ENCODE measurements at regions not wholly inside any gene's neighbourhood (a gene's known extent, or its start where the extent isn't known, plus 50 kb on each side); places are given as distances from the start of the nearest gene placed in this dataset.

- intact Hi-C loops (cut with DNase I; ENCODE audit: low total_unique reads) = no loop called here
- Histone ChIP-seq H3K27me3 (no peaks in the 10 kb centered on the region), H3K4me3 (no peak overlapping the region), H3K9me3 (no peaks in the 10 kb centered on the region), H3K4me1 (peaks cover 29% of the 10 kb centered on the region), H3K27ac (no peak overlapping the region), H3K36me3 (ENCODE audit: low read depth, missing control alignments) (no peaks in the 10 kb centered on the region)
- WGBS, 2 donors = 90 to 95% methylated on average over 7 to 8 of the region's 8 CpGs
- TF ChIP-seq POLR2A (IDR thresholded peaks at IDR 0.05) (no peak), CTCF (IDR thresholded peaks at IDR 0.05) (no peak)
- DNase-seq = no peak
These were observed 53.0 kb upstream of the LGALSL start for GRCh38 chr2:64400733-64401528.

GRCh38 chr2:64401529-64401880 is 52.5 kb upstream of the LGALSL start:
- 61 to 84% methylated on average over 4 of the region's 4 CpGs for WGBS, 2 donors
- Histone ChIP-seq H3K4me1 (peaks cover 32% of the 10 kb centered on the region), H3K27ac (no peak overlapping the region), H3K9me3 (no peaks in the 10 kb centered on the region), H3K4me3 (no peak overlapping the region), H3K36me3 (ENCODE audit: low read depth, missing control alignments) (no peaks in the 10 kb centered on the region), H3K27me3 (no peaks in the 10 kb centered on the region)
- TF ChIP-seq CTCF (IDR thresholded peaks at IDR 0.05) (no peak), POLR2A (IDR thresholded peaks at IDR 0.05) (no peak)
- no peak for DNase-seq
- intact Hi-C loops (cut with DNase I; ENCODE audit: low total_unique reads) = no loop called here

GRCh38 chr2:64402876-64403275 is 51.1 kb upstream of the LGALSL start:
- WGBS, 2 donors = 38 to 61% methylated on average over 1 of the region's 1 CpG
- Histone ChIP-seq H3K27ac (peak overlapping the region in 1 of 2 donors; percentile 81), H3K4me3 (no peak overlapping the region), H3K4me1 (peaks cover 32% of the 10 kb centered on the region), H3K9me3 (no peaks in the 10 kb centered on the region), H3K27me3 (no peaks in the 10 kb centered on the region), H3K36me3 (ENCODE audit: low read depth, missing control alignments) (no peaks in the 10 kb centered on the region)
- intact Hi-C loops (cut with DNase I; ENCODE audit: low total_unique reads) = no loop called here
- TF ChIP-seq POLR2A (IDR thresholded peaks at IDR 0.05) = no peak
- no peak for TF ChIP-seq CTCF (IDR thresholded peaks at IDR 0.05)
- no peak for DNase-seq

- no peak for DNase-seq
- no peak for TF ChIP-seq CTCF (IDR thresholded peaks at IDR 0.05)
- TF ChIP-seq POLR2A (IDR thresholded peaks at IDR 0.05) = no peak
- Histone ChIP-seq H3K27ac (peak overlapping the region; percentile 75 to 81), H3K9me3 (no peaks in the 10 kb centered on the region), H3K27me3 (no peaks in the 10 kb centered on the region), H3K36me3 (ENCODE audit: low read depth, missing control alignments) (no peaks in the 10 kb centered on the region), H3K4me3 (no peak overlapping the region), H3K4me1 (peaks cover 32% of the 10 kb centered on the region)
- 74 to 77% methylated on average over 5 to 8 of the region's 8 CpGs for whole genome bisulfite sequencing, 2 donors
- intact Hi-C loops (cut with DNase I; ENCODE audit: low total_unique reads) = no loop called here
These were observed 50.5 kb upstream of the LGALSL start for GRCh38 chr2:64403426-64403825.
